ENCODE measurements at regions not wholly inside any gene's neighbourhood (a gene's known extent, or its start where the extent isn't known, plus 50 kb on each side); places are given as distances from the start of the nearest gene placed in this dataset.
"Not testable (repeated sequence)": the region's sequence is repeated elsewhere in the genome, so short reads cannot be mapped to it uniquely, and the experiment has no call there.

GRCh38 chr13:24616514-24616913, 63.7 kb upstream of the ATP12A start:
- DNase-seq (ENCODE audit: low spot score) = no peak
- no peaks in the 10 kb centered on the region for H3K36me3 Mint-ChIP-seq (ENCODE audit: low read depth)
- no peak overlapping the region for H3K4me3 Mint-ChIP-seq (ENCODE audit: unreplicated experiment)
- no peaks in the 10 kb centered on the region for H3K4me1 Mint-ChIP-seq (ENCODE audit: low read depth)
- no peak overlapping the region for H3K27ac Mint-ChIP-seq (ENCODE audit: unreplicated experiment)
- no peak for TF ChIP-seq CTCF (IDR thresholded peaks at IDR 0.05)
- H3K9me3 Mint-ChIP-seq (ENCODE audit: low read depth) = no peaks in the 10 kb centered on the region
- H3K27me3 Mint-ChIP-seq (ENCODE audit: low read depth) = no peaks in the 10 kb centered on the region

DNA sequence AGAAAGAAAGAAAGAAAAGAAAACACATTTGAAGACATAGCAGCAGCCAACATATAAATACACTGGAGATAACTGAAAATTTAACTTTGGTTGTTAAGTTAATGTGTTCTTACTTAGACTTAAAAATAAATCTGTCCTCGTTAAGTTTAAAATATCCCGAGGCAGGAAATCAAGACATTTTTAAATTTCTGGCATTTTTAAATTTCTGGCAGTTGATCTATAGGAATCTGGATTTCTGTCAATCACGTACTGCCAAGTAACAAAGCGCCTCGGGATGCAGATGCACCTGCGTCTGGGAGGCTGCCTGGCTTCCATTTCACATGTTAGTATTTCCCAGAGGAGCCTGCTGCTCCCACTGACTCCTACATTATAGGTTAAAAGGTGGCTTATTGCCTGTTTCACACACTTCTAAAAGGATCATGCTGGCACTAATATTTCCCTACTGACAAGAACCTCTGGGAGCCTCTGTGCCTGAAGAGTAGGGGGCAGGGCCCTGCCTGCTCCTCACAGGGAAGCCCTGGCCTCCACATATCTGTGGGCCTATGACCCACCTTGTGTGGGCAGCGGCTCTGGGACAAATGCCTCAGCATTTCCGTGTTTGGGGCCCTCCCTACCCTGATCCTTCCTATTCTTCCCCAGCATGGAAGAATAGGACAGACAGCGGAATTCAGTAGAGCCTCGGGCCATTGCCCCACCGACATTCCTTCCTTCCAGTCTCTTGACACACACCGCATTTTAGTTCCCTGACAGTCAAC, 62.8 kb upstream of the ATP12A start:
- Mint-ChIP-seq H3K36me3 (ENCODE audit: low read depth) (no peaks in the 10 kb centered on the region), H3K9me3 (ENCODE audit: low read depth) (no peaks in the 10 kb centered on the region), H3K4me3 (ENCODE audit: unreplicated experiment) (no peak overlapping the region), H3K27me3 (ENCODE audit: low read depth) (no peaks in the 10 kb centered on the region), H3K27ac (ENCODE audit: unreplicated experiment) (no peak overlapping the region), H3K4me1 (ENCODE audit: low read depth) (no peaks in the 10 kb centered on the region)
- no peak for DNase-seq (ENCODE audit: low spot score)
- TF ChIP-seq CTCF (IDR thresholded peaks at IDR 0.05) = no peak

- H3K27ac Mint-ChIP-seq (ENCODE audit: unreplicated experiment) = no peak overlapping the region
- H3K36me3 Mint-ChIP-seq (ENCODE audit: low read depth) = no peaks in the 10 kb centered on the region
- no peak for TF ChIP-seq CTCF (IDR thresholded peaks at IDR 0.05)
- no peaks in the 10 kb centered on the region for H3K27me3 Mint-ChIP-seq (ENCODE audit: low read depth)
- H3K4me3 Mint-ChIP-seq (ENCODE audit: unreplicated experiment) = no peak overlapping the region
- no peak for DNase-seq (ENCODE audit: low spot score)
- no peaks in the 10 kb centered on the region for H3K9me3 Mint-ChIP-seq (ENCODE audit: low read depth)
- H3K4me1 Mint-ChIP-seq (ENCODE audit: low read depth) = no peaks in the 10 kb centered on the region
These were observed 61.9 kb upstream of the ATP12A start for GRCh38 chr13:24618011-24618955.

DNA sequence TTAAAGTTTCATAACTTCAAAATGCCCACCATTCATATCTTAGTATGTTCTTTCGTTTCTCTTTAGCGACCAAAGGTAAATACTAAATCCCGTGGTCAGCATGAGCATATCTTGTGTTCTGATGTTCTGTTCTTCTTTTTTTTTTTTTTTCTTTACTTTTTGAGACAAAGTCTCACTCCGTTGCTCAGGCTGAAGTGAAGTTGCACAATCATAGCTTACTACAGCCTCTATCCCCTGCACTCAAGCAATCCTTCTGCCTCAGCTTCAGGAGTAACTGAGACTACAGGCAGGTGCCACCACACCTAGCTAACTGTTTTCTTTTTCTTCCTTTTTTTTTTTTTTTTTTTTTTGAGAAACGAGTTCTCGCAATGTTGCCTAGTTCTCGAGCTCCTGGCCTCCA, 60.9 kb upstream of the ATP12A start:
- no peaks in the 10 kb centered on the region for H3K27me3 Mint-ChIP-seq (ENCODE audit: low read depth)
- no peak for TF ChIP-seq CTCF (IDR thresholded peaks at IDR 0.05)

GRCh38 chr13:24622481-24623148, 57.6 kb upstream of the ATP12A start:
- not testable (repeated sequence) for H3K27ac Mint-ChIP-seq (ENCODE audit: unreplicated experiment); H3K4me1 Mint-ChIP-seq (ENCODE audit: low read depth); H3K4me3 Mint-ChIP-seq (ENCODE audit: unreplicated experiment); H3K9me3 Mint-ChIP-seq (ENCODE audit: low read depth); H3K36me3 Mint-ChIP-seq (ENCODE audit: low read depth); H3K27me3 Mint-ChIP-seq (ENCODE audit: low read depth); DNase-seq (ENCODE audit: low spot score)

More for the DNA sequence above, 60.9 kb upstream of the ATP12A start:
- Mint-ChIP-seq H3K4me3 (ENCODE audit: unreplicated experiment) (no peak overlapping the region), H3K36me3 (ENCODE audit: low read depth) (no peaks in the 10 kb centered on the region), H3K9me3 (ENCODE audit: low read depth) (no peaks in the 10 kb centered on the region), H3K27ac (ENCODE audit: unreplicated experiment) (no peak overlapping the region), H3K4me1 (ENCODE audit: low read depth) (no peaks in the 10 kb centered on the region)
- no peak for DNase-seq (ENCODE audit: low spot score)

Data from chondrocyte (in vitro differentiated cells).